ENCODE measurements at regions not wholly inside any gene's neighbourhood (a gene's known extent, or its start where the extent isn't known, plus 50 kb on each side); places are given as distances from the start of the nearest gene placed in this dataset.
"Not testable (repeated sequence)": the region's sequence is repeated elsewhere in the genome, so short reads cannot be mapped to it uniquely, and the experiment has no call there.

DNA sequence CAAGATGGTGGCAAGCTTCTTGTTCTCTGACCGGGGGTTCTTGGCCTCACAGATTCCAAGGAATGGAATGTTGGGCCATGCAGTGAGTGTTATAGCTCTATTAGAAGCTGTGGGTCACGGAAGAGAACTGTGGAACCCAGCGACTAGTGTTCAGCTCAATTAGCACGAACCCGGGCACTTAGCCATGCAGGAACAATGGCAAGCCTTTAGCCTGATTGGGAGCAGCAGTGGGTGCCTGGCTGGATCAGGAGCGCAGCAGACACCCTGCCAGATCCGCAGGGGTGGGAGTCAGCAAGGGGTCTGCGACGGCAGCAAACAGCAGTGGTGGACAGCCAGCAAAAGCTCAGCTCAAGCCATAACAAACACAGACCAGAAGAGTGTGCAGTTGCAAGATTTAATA is 105.1 kb upstream of the SHISA3 start:
- TF ChIP-seq, protein P1, sequence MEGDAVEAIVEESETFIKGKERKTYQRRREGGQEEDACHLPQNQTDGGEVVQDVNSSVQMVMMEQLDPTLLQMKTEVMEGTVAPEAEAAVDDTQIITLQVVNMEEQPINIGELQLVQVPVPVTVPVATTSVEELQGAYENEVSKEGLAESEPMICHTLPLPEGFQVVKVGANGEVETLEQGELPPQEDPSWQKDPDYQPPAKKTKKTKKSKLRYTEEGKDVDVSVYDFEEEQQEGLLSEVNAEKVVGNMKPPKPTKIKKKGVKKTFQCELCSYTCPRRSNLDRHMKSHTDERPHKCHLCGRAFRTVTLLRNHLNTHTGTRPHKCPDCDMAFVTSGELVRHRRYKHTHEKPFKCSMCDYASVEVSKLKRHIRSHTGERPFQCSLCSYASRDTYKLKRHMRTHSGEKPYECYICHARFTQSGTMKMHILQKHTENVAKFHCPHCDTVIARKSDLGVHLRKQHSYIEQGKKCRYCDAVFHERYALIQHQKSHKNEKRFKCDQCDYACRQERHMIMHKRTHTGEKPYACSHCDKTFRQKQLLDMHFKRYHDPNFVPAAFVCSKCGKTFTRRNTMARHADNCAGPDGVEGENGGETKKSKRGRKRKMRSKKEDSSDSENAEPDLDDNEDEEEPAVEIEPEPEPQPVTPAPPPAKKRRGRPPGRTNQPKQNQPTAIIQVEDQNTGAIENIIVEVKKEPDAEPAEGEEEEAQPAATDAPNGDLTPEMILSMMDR (conservative IDR thresholded peaks at IDR 0.05) = not testable (repeated sequence)
- TF ChIP-seq EZH2 (IDR thresholded peaks at IDR 0.05; ENCODE audit: low read depth) = not testable (repeated sequence)
